Activated CD4-positive, alpha-beta T cell treated with anti-CD3 and anti-CD28 coated beads for 48 hours (primary cell): ENCODE measurements at regions not wholly inside any gene's neighbourhood (a gene's known extent, or its start where the extent isn't known, plus 50 kb on each side); places are given as distances from the start of the nearest gene placed in this dataset.

Source experiments
- DNase-seq: peaks from one replicate; pipeline ENCODE4 v3.0.0-alpha.2; 2020

DNA sequence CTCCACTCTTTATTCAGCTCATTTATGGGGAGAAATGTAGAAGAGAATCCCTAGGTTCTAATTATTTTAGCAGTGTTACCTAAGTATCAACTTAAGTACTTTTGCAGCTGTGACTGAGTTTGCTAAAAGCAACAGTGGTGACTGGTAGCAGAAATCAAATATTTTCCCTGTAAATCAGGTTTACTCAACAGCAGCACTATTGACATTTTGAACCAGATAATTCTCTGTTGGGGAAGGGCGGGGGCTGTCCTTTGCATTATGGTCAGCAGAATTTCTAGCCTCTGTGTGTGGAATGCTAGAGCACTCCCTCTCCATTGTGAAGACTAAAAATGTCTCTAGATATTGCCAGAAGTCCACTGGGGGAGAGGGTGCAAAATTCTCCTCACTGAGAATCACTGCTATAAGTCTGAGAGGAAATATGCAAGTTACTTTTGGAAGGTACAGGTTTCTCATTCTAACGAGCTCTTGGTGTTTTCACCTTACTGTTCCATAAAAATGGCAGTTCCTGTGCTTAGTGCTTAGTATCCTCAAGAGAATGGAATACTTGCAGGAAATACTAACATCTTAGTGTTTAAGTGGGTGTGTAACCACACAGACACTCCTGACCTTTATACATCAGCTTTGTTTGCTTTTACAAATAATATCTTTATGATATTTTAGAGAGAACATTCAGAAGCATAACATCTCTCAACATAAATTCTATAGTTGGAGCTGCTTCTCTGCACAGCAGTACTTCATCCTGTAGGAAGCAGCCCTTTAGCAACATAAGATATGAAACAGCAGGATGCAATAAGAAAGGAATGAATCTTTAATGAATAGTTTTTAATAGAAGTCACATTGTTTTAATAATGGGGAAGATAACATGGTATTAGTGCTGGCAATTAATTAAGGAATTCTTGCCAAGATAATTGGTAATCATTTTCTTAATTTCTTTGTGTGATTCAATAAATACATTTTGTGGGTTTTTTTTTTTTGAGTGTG is 246.5 kb upstream of the GOLIM4 start:
- DNase-seq: no peak

GRCh38 chr3:168341192-168341815 is 245.6 kb upstream of the GOLIM4 start:
- no peak for DNase-seq

- DNase-seq: no peak
Measured at GRCh38 chr3:168338161-168338560, 242.4 kb upstream of the GOLIM4 start.

GRCh38 chr3:168336276-168336675 is 240.6 kb upstream of the GOLIM4 start:
- DNase-seq: no peak

GRCh38 chr3:168333410-168333935 is 237.7 kb upstream of the GOLIM4 start:
- no peak for DNase-seq

DNA sequence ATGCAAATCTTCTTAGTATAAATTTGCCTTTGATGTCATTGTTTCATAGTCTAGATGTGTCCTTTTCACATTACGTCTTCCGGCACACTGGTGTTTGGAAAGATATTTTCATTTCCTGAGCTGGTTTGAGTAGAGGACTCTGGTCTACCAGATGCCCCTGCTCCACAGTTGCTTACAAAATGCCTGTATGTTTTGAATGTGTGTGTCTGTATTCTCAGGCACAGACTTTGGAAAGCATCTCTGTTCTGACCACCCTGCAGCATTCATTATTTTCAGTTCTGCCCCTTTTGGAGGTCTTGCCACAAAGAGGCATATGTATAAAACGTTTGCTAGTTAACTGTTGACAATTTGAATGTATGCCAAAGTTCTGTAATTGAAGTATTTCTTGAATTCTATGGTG is 236.0 kb upstream of the GOLIM4 start:
- no peak for DNase-seq

- no peak for DNase-seq
Measured at GRCh38 chr3:168330983-168331382, 235.3 kb upstream of the GOLIM4 start.

- no peak for DNase-seq
Measured at GRCh38 chr3:168327856-168328255, 232.1 kb upstream of the GOLIM4 start.

DNA sequence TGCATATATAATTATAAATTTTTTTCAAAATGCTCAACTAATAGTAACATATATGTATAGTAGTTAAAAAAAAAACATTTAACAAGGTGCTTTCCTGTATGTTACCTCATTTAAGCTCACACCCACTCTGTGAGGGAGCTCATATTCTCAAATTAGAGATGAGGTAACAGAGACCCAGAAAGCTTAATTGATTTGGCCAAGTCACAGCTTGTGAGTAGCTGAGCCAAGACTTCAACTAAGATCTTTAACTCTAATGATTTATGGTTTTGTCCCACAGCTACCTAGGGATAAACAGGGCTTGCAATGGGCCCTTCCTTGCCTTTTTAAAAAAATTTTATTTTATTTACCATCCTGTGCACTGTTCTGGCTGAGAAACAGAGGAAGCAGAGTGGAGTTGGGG is 230.0 kb upstream of the GOLIM4 start:
- DNase-seq: no peak

DNA sequence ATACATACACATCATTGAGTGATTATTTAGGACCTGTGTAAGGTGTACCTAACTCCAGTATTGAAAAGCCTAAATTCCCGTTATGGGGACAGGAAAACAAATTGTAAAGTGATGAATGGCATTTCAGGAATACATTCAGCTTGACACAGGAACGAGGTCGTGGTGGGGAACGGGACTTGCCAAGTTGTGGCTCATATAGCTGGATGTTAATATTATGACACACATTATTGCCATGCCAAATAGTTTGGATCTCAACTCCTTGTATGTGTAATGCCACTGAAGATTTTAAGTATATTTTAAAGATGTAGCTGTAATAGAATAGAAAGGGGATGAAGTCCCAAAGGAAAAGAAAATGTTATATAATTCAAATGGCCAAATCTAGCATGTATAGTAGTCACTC is 227.2 kb upstream of the GOLIM4 start:
- DNase-seq: no peak

- DNase-seq: no peak
Measured at GRCh38 chr3:168314166-168314565, 218.4 kb upstream of the GOLIM4 start.

DNA sequence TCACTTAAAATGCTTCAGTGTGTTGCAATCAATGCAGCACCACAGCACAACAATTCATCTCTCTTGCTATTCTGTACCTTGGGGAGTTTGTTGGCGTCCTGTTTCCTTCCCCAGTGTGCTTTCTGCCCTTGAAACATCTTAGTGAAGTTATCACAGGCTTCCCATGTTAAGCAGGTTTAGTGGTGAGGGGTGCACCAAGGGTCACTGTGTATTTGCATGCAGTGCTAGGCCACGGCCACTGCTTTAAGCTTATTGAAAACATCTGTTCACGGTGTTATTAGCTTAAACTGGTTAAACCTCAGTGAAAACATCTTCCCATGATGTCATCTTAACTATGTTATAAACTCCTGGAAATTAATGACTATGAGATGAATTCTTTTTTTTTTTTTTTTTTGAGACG is 217.3 kb upstream of the GOLIM4 start:
- no peak for DNase-seq

DNA sequence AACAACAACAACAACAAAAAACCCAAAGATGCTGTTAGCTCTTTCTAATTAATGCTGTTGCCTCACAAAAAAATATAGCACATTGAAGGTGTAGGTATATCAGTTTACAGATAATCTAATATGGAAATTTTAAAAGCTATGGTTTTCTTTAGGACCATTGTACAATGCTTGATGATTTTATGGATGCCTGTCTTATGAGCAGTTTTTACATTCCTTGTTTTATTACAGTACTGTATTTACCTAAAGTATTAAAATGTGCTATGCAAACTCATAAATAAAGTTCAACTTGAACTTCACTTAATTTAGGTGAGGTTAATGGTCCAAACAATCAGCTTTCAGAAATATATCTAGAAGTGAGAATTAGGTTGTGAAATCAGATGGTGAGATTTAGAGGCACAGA is 212.2 kb upstream of the GOLIM4 start:
- no peak for DNase-seq

DNA sequence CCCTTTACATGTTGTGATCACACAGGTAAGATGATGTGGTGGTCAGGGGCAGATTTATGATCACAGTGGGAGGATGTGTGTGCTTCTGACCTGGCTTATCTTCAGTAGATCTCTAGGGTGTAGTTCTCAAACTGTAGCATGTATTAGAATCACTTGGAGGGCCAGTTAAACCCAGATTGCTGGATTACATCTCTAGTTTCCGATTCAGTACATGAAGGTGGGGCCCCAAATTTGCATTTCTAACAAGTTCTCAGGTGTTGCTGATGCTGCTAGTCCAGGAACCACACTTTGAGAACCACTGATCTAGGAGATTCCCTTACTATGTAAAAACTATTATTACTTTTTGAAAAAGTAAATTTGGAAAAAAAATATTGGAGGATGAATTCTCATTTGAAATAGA is 199.3 kb upstream of the GOLIM4 start:
- no peak for DNase-seq

DNA sequence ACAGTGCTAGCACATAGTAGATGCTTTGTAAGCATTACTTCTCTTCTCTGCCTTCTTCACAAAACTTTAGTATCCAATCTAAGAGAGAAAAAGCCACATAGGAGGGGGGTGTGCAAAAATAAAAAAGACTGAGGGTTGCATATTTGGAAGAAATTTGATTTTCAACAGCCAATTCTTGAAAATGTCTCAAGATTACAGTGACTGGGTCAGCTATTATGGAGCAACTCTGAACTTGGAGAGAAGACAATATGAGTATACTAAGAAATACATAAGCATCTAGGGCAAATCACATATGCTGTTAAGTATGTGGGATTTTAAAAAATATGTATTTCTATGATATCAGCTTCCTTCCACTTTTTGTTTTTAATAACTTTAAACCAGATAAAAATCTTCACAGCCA is 196.6 kb upstream of the GOLIM4 start:
- no peak for DNase-seq

- DNase-seq: no peak
Measured at GRCh38 chr3:168289471-168290008, 193.8 kb upstream of the GOLIM4 start.

DNA sequence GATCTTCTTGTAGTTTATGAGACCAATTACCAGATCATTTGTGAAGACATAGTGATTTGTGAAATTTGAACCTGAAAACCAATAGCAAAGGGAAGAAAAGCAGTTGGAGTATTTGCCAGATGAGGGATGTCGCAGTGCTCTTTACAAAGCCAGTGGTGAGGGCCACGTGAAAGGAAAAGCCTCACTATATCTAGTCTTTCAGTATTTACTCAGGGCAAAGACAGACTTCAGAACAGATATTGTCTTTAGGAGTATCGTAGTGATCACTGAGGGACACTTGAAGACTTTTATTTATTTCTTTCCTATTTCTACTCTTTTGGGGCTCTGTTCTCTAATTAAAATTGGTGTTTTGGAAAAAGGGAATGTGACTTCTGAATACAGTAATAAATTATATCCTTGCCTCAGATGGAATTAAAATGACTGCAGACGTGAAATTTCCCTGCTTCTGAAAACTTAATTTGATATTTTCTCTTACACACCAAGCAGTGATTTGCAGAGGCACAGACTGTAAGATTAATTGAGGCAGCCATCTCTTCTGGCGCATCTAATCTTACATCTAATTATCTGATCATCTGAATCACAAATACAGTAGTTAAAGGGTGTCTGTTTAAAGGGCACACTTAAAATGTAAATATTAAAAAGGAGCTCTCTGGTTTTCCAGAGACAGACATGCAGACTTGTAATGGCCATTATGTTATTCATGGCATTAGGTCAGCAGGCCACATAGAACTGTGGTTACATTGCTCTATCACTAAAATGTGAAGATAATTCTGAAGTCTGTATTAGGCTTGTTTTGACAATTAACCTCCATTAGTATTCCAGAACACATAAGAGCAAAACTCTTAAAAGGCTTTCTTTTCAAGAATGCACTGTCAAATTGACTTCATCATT is 193.0 kb upstream of the GOLIM4 start:
- no peak for DNase-seq

- DNase-seq: no peak
Measured at GRCh38 chr3:168285506-168285905, 189.8 kb upstream of the GOLIM4 start.

- no peak for DNase-seq
Measured at GRCh38 chr3:168284728-168285127, 189.0 kb upstream of the GOLIM4 start.

GRCh38 chr3:168275662-168276061 is 179.9 kb upstream of the GOLIM4 start:
- no peak for DNase-seq

GRCh38 chr3:168273917-168274316 is 178.2 kb upstream of the GOLIM4 start:
- no peak for DNase-seq

DNA sequence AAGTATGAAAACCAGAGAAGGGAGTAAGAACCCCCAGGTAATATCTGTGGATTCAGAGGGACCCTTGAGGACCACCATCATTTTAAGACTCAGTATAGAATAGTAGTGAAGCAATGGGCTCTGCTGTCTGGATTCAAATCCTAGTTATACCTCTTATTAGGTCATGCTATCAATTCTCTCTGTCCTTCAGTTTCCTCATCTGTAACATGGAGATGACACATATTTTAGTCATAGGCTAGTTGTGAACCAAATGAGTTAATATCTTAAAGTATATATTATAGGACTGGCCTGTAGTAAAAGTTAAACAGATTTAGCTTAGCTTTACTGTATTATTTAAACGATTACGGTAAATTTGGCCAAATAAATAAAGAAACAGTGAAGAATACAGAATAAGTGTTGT is 177.3 kb upstream of the GOLIM4 start:
- DNase-seq: no peak
